Activated T-cell treated with anti-CD3 and anti-CD28 coated beads for 1 hour (primary cell): ENCODE measurements at regions not wholly inside any gene's neighbourhood (a gene's known extent, or its start where the extent isn't known, plus 50 kb on each side); places are given as distances from the start of the nearest gene placed in this dataset.
"Not testable (repeated sequence)": the region's sequence is repeated elsewhere in the genome, so short reads cannot be mapped to it uniquely, and the experiment has no call there.

Experiments
- DNase-seq: peaks from one replicate; pipeline ENCODE4 v3.0.0-alpha.2; 2020; ENCODE audit warnings: low read depth

GRCh38 chr6:2302482-2302881 lies 57.1 kb upstream of the GMDS start:
- not testable (repeated sequence) for DNase-seq

- DNase-seq: no peak
These were observed 51.4 kb upstream of the GMDS start for GRCh38 chr6:2296781-2297180.
